ENCODE measurements at regions not wholly inside any gene's neighbourhood (a gene's known extent, or its start where the extent isn't known, plus 50 kb on each side); places are given as distances from the start of the nearest gene placed in this dataset.

DNA sequence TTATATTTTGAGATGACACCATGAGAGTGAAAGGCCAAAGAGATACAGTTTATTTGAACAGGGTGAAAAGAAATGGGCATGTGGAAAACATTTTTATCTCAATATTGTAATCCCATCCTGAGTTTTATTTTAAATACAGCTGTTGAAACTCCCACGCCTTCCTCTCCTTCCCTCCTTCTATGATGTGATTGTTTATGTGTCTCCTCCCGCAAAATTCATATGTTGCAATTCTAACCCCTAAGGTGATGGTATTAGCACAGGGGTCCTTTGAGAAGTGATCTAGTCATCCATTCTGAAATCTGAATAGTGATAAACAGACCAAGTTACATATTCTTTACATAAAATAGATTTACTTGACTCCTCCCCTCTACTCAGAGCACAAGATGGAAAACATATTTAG, 1275.4 kb upstream of the C9orf72 start:
- no peak overlapping the region for H2BK5ac ChIP-seq (ENCODE audit: low read depth, low read length, poor library complexity, severe bottlenecking)
- H3K9ac ChIP-seq (ENCODE audit: low read length), result no peak overlapping the region
- no peaks in the 10 kb centered on the region for H3K79me1 ChIP-seq (replicated peaks; ENCODE audit: low read length, poor library complexity, severe bottlenecking)
- no peak overlapping the region for H2AK5ac ChIP-seq (ENCODE audit: low read length, severe bottlenecking)
- no peak overlapping the region for H3K14ac ChIP-seq (ENCODE audit: low read length in 2 of 2)
- H3K4me3 ChIP-seq (ENCODE audit: insufficient read depth in 1 of 2, low read depth in 1 of 2, low read length in 2 of 2), result no peak overlapping the region
- H2AFZ ChIP-seq (ENCODE audit: low read depth, low read length), result no peak overlapping the region
- no peak for DNase-seq
- H2BK15ac ChIP-seq (ENCODE audit: low read depth, poor library complexity, severe bottlenecking), result no peak overlapping the region
- no peak overlapping the region for H2BK12ac ChIP-seq (ENCODE audit: low read length in 2 of 2)
- WGBS, result no CpG with 5 or more reads among the region's 2 CpGs
- no peaks in the 10 kb centered on the region for H3K27me3 ChIP-seq (ENCODE audit: control insufficient read depth in 1 of 2, insufficient read depth in 1 of 2, low read length in 2 of 2)
- no peaks in the 10 kb centered on the region for H3K4me1 ChIP-seq (ENCODE audit: control insufficient read depth, insufficient read depth, low read depth, low read length)
- no peaks in the 10 kb centered on the region for H3K36me3 ChIP-seq (ENCODE audit: control insufficient read depth in 1 of 2, insufficient read depth in 2 of 2, low read depth in 1 of 2, low read length in 2 of 2)
- no peak overlapping the region for H3K27ac ChIP-seq (ENCODE audit: low read length, poor library complexity, severe bottlenecking)
- H3K9me3 ChIP-seq (ENCODE audit: control insufficient read depth, low read length), result no peaks in the 10 kb centered on the region
- no peak overlapping the region for H3K4me2 ChIP-seq (ENCODE audit: low read length, poor library complexity, severe bottlenecking)
- H3K18ac ChIP-seq (ENCODE audit: low read depth in 1 of 2, low read length in 2 of 2), result no peak overlapping the region
- H3K23ac ChIP-seq (ENCODE audit: low read length in 2 of 2), result no peak overlapping the region
- no peak overlapping the region for H3K4ac ChIP-seq (ENCODE audit: low read depth in 1 of 2, low read length in 2 of 2)
- no peak overlapping the region for H4K8ac ChIP-seq (ENCODE audit: low read length)
- no peak overlapping the region for H2BK120ac ChIP-seq (ENCODE audit: low read depth, low read length)
- no peak overlapping the region for H4K91ac ChIP-seq (ENCODE audit: low read length)

DNA sequence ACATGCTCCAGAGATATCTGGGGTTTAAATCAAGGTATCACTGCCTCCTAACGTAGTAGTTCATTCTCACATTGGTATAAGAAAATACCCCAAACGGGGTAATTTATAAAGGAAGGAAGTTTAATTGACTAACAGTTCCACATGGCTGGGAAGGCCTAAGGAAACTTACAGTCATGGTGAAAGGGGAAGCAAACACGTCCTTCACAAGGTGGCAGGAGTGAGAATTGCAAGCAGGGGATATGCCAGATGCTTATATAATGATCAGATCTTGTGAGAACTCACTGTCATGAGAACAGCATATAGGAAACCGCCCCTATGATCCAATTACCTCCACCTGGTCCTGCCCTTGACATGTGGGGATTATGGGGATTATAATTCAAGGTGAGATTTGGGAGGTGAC, 1280.2 kb upstream of the C9orf72 start:
- H3K4me2 ChIP-seq (ENCODE audit: low read length, poor library complexity, severe bottlenecking), result no peak overlapping the region
- H2BK120ac ChIP-seq (ENCODE audit: low read depth, low read length), result no peak overlapping the region
- no peak overlapping the region for H3K9ac ChIP-seq (ENCODE audit: low read length)
- 75% methylated on average over 2 of the region's 4 CpGs for WGBS
- H3K23ac ChIP-seq (ENCODE audit: low read length in 2 of 2), result no peak overlapping the region
- no peak overlapping the region for H2BK5ac ChIP-seq (ENCODE audit: low read depth, low read length, poor library complexity, severe bottlenecking)
- no peaks in the 10 kb centered on the region for H3K79me1 ChIP-seq (replicated peaks; ENCODE audit: low read length, poor library complexity, severe bottlenecking)
- no peak overlapping the region for H3K4ac ChIP-seq (ENCODE audit: low read depth in 1 of 2, low read length in 2 of 2)
- no peaks in the 10 kb centered on the region for H3K4me1 ChIP-seq (ENCODE audit: control insufficient read depth, insufficient read depth, low read depth, low read length)
- H3K27me3 ChIP-seq (ENCODE audit: control insufficient read depth in 1 of 2, insufficient read depth in 1 of 2, low read length in 2 of 2), result no peaks in the 10 kb centered on the region
- no peak overlapping the region for H3K27ac ChIP-seq (ENCODE audit: low read length, poor library complexity, severe bottlenecking)
- H3K14ac ChIP-seq (ENCODE audit: low read length in 2 of 2), result no peak overlapping the region
- no peak overlapping the region for H3K4me3 ChIP-seq (ENCODE audit: insufficient read depth in 1 of 2, low read depth in 1 of 2, low read length in 2 of 2)
- H2BK15ac ChIP-seq (ENCODE audit: low read depth, poor library complexity, severe bottlenecking), result no peak overlapping the region
- no peak overlapping the region for H2AFZ ChIP-seq (ENCODE audit: low read depth, low read length)
- H2AK5ac ChIP-seq (ENCODE audit: low read length, severe bottlenecking), result no peak overlapping the region
- no peak for DNase-seq
- H3K36me3 ChIP-seq (ENCODE audit: control insufficient read depth in 1 of 2, insufficient read depth in 2 of 2, low read depth in 1 of 2, low read length in 2 of 2), result no peaks in the 10 kb centered on the region
- H3K9me3 ChIP-seq (ENCODE audit: control insufficient read depth, low read length), result no peaks in the 10 kb centered on the region
- H2BK12ac ChIP-seq (ENCODE audit: low read length in 2 of 2), result no peak overlapping the region
- no peak overlapping the region for H4K91ac ChIP-seq (ENCODE audit: low read length)
- no peak overlapping the region for H3K18ac ChIP-seq (ENCODE audit: low read depth in 1 of 2, low read length in 2 of 2)
- H4K8ac ChIP-seq (ENCODE audit: low read length), result no peak overlapping the region

DNA sequence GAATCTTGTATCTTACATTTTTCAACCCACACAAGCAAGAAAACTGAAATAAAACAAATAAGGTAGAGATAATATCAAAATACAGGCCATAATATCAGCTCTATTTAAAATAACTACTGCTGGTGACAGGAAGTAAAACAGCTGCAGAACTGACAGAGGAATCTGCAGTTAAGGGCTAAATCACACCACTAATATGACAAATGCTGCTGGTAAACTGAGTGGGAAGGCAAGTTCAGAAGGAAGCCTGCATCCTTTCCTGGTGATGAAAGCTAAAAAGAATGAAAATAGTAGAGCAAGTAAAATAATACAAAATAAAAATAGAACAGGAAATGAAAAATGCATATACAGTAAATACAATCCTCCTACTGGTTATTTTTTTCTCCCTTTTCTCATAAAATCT, 1293.7 kb upstream of the C9orf72 start:
- Histone ChIP-seq H2BK120ac (ENCODE audit: low read depth, low read length) (no peak overlapping the region), H3K4ac (ENCODE audit: low read depth in 1 of 2, low read length in 2 of 2) (no peak overlapping the region), H3K9ac (ENCODE audit: low read length) (no peak overlapping the region), H4K91ac (ENCODE audit: low read length) (no peak overlapping the region), H3K27me3 (ENCODE audit: control insufficient read depth in 1 of 2, insufficient read depth in 1 of 2, low read length in 2 of 2) (no peaks in the 10 kb centered on the region), H3K79me1 (replicated peaks; ENCODE audit: low read length, poor library complexity, severe bottlenecking) (no peaks in the 10 kb centered on the region), H3K4me2 (ENCODE audit: low read length, poor library complexity, severe bottlenecking) (no peak overlapping the region), H3K18ac (ENCODE audit: low read depth in 1 of 2, low read length in 2 of 2) (no peak overlapping the region), H4K8ac (ENCODE audit: low read length) (no peak overlapping the region), H2AK5ac (ENCODE audit: low read length, severe bottlenecking) (no peak overlapping the region), H3K36me3 (ENCODE audit: control insufficient read depth in 1 of 2, insufficient read depth in 2 of 2, low read depth in 1 of 2, low read length in 2 of 2) (no peaks in the 10 kb centered on the region), H2BK5ac (ENCODE audit: low read depth, low read length, poor library complexity, severe bottlenecking) (no peak overlapping the region), H3K23ac (ENCODE audit: low read length in 2 of 2) (no peak overlapping the region), H2BK15ac (ENCODE audit: low read depth, poor library complexity, severe bottlenecking) (no peak overlapping the region), H3K27ac (ENCODE audit: low read length, poor library complexity, severe bottlenecking) (no peak overlapping the region), H2BK12ac (ENCODE audit: low read length in 2 of 2) (no peak overlapping the region), H2AFZ (ENCODE audit: low read depth, low read length) (no peak overlapping the region), H3K9me3 (ENCODE audit: control insufficient read depth, low read length) (no peaks in the 10 kb centered on the region), H3K4me3 (ENCODE audit: insufficient read depth in 1 of 2, low read depth in 1 of 2, low read length in 2 of 2) (no peak overlapping the region), H3K14ac (ENCODE audit: low read length in 2 of 2) (no peak overlapping the region), H3K4me1 (ENCODE audit: control insufficient read depth, insufficient read depth, low read depth, low read length) (no peaks in the 10 kb centered on the region)
- peak; percentile 22 for DNase-seq

DNA sequence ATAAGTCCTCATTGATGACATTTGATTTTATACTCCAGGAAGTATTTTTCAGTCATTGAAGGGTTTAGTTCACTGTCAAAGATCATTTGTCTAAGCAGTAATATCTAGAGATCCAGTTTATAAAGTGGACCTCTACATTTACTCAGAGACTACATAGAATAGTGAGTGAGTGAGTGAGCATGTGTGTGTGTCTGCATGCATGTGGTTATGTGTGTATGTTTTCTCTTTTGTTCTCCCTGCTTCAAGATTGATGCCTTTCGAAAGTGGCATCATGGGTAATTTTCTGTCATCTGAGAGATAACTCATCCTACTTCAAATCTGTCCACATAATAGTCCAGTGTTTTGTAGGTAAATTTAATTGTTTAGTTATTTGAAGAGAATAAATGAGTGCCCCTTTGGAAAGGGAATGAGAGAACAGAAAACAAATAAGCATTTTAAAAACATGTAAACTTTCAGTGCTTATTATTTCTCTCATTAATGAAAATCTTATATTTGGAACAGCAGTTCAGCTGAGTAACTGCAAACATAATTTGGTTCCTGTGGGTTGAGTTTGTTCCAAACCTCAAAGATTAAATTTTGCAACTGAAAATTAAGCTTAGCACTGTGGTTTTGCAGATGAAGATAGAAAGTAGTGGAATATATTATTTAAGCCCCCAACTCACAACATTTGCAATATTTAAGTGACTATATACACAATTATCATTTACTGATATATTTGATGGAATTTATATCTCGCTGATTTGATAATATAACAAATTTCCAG, 1295.1 kb upstream of the C9orf72 start:
- no peak overlapping the region for H3K4me3 ChIP-seq (ENCODE audit: insufficient read depth in 1 of 2, low read depth in 1 of 2, low read length in 2 of 2)
- DNase-seq, result no peak
- H3K14ac ChIP-seq (ENCODE audit: low read length in 2 of 2), result no peak overlapping the region
- H2AFZ ChIP-seq (ENCODE audit: low read depth, low read length), result no peak overlapping the region
- H2BK120ac ChIP-seq (ENCODE audit: low read depth, low read length), result no peak overlapping the region
- H3K27me3 ChIP-seq (ENCODE audit: control insufficient read depth in 1 of 2, insufficient read depth in 1 of 2, low read length in 2 of 2), result no peaks in the 10 kb centered on the region
- H2BK15ac ChIP-seq (ENCODE audit: low read depth, poor library complexity, severe bottlenecking), result no peak overlapping the region
- H4K91ac ChIP-seq (ENCODE audit: low read length), result no peak overlapping the region
- WGBS, result no CpG with 5 or more reads among the region's 2 CpGs
- H3K36me3 ChIP-seq (ENCODE audit: control insufficient read depth in 1 of 2, insufficient read depth in 2 of 2, low read depth in 1 of 2, low read length in 2 of 2), result no peaks in the 10 kb centered on the region
- no peak overlapping the region for H2BK12ac ChIP-seq (ENCODE audit: low read length in 2 of 2)
- H3K9me3 ChIP-seq (ENCODE audit: control insufficient read depth, low read length), result no peaks in the 10 kb centered on the region
- no peak overlapping the region for H2BK5ac ChIP-seq (ENCODE audit: low read depth, low read length, poor library complexity, severe bottlenecking)
- no peak overlapping the region for H3K23ac ChIP-seq (ENCODE audit: low read length in 2 of 2)
- no peak overlapping the region for H3K4ac ChIP-seq (ENCODE audit: low read depth in 1 of 2, low read length in 2 of 2)
- H3K18ac ChIP-seq (ENCODE audit: low read depth in 1 of 2, low read length in 2 of 2), result no peak overlapping the region
- H3K9ac ChIP-seq (ENCODE audit: low read length), result no peak overlapping the region
- H2AK5ac ChIP-seq (ENCODE audit: low read length, severe bottlenecking), result no peak overlapping the region
- no peak overlapping the region for H3K4me2 ChIP-seq (ENCODE audit: low read length, poor library complexity, severe bottlenecking)
- no peak overlapping the region for H3K27ac ChIP-seq (ENCODE audit: low read length, poor library complexity, severe bottlenecking)
- no peaks in the 10 kb centered on the region for H3K4me1 ChIP-seq (ENCODE audit: control insufficient read depth, insufficient read depth, low read depth, low read length)
- H3K79me1 ChIP-seq (replicated peaks; ENCODE audit: low read length, poor library complexity, severe bottlenecking), result no peaks in the 10 kb centered on the region
- no peak overlapping the region for H4K8ac ChIP-seq (ENCODE audit: low read length)
